A673 (cell line): ENCODE measurements at regions not wholly inside any gene's neighbourhood (a gene's known extent, or its start where the extent isn't known, plus 50 kb on each side); places are given as distances from the start of the nearest gene placed in this dataset.

Source experiments
- CTCF ChIP-seq: fragments of 300-800, 200-600 bp; sonication (generic); conservative IDR thresholded peaks from 2 replicates; pipeline ENCODE4 v1.5.1; 2017; ENCODE audit warnings: low read depth, mild to moderate bottlenecking, antibody characterized with exemption, low read length, moderate library complexity, mixed read lengths
- EZH2 ChIP-seq: fragments of 200-600 bp; sonication (generic); IDR thresholded peaks from 2 replicates; pipeline ENCODE4 v1.6.1; 2017; ENCODE audit warnings: borderline replicate concordance, low read depth, mild to moderate bottlenecking, mixed read lengths, antibody characterized with exemption, low read length; ENCODE audit not compliant: poor library complexity, severe bottlenecking

- TF ChIP-seq EZH2 (no peak), CTCF (no peak)
Measured at GRCh38 chr1:4957027-4957426, 302.6 kb downstream of the AJAP1 start.
